OCI-M2 (cell line): ENCODE measurements at regions not wholly inside any gene's neighbourhood (a gene's known extent, or its start where the extent isn't known, plus 50 kb on each side); places are given as distances from the start of the nearest gene placed in this dataset.
"Not testable (repeated sequence)": the region's sequence is repeated elsewhere in the genome, so short reads cannot be mapped to it uniquely, and the experiment has no call there.

Source experiments
- DNase-seq: peaks from one replicate; lab custom pipeline; 2025; ENCODE audit not compliant: unreplicated experiment; lab: John Stamatoyannopoulos, UW

DNA sequence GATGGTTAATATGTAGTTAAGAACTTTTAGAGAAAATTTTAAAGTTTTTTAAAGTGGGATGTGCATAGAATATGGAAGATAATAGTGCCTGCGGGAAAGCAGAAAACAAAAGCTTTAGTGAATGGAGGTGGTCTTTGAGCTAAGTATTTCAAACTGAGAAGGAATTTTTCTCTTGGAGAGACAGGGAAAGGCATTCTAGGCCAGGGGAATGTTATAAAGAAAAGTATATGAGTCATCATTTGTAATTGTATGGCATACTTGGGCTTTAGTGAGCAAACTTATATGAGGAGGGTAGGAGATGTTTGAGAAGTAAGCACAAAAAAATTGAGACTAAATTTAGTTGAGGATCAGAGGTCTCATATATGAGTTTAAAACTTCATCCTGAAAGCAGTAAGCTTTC is 467.0 kb downstream of the PPARGC1A start:
- no peak for DNase-seq

DNA sequence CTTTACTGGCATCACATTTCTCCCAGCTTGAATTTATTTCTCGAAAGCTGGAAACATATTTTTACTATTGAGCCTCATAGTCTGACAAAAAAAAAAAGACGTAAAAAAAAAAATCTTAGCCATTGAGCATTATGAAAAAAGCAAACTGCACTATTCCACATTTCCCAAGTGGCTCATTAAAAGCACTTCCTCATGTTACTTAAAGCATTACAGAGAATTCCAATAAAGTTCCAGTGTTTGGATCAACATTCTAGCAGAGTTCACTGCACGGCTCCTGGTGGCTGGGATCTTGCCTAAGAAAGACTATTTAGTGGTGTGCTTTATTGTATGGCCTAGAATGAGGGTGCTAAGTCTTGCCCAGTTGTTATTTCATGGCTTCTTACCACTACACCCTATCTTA is 476.2 kb downstream of the PPARGC1A start:
- no peak for DNase-seq

DNA sequence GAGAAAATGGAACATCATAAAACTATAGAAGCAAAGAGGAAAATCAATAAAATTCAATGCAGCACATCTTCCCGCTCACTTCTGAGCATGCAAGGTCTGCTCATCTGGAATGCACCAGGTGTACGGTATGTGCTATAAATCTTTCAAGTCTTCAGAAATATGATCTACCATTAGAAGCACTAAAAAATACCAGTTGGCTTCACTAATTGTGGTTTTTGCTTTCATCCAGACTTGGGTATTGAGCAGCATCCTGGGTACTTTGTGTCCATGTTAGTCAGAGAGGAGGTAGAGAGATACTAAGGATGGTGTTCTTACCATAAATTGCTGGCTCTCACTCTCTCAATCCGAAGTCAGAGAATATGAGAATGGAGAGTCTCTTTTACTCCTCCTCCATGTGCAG is 477.1 kb downstream of the PPARGC1A start:
- no peak for DNase-seq

DNA sequence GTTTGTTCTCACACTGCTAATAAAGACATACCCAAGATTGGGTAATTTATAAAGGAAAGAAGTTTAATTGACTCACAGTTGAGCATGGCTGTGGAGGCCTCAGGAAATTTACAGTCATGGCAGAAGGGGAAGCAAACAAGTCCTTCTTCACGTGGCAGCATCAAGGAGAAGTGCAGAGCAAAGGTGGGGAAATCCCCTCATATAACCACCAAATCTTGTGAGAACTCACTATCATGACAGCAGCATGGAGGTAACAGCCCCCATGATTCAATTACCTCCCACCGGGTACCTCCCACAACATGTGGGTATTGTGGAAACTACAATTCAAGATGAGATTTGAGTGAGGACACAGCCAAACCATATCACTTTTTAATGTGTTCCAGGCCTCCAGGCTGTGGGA is 480.9 kb downstream of the PPARGC1A start:
- DNase-seq, result not testable (repeated sequence)

DNA sequence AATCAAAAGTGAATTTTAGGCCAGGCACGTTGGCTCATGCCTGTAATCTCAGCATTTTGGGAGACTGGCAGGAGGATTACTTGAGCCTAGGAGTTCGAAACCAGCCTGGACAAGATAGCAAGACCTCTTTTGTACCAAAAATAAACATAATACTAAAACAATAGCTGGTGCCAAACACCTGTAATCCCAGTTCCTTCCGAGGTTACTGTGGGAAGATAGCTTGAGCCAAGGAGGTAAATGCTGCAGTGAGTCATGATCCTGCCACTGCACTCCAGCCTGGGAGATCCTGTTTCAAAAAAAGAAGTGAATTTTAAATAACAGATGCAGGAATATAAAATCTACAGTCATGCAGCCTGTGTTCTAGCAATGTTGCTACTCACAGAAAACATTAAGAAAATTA is 488.3 kb downstream of the PPARGC1A start:
- DNase-seq, result no peak

DNA sequence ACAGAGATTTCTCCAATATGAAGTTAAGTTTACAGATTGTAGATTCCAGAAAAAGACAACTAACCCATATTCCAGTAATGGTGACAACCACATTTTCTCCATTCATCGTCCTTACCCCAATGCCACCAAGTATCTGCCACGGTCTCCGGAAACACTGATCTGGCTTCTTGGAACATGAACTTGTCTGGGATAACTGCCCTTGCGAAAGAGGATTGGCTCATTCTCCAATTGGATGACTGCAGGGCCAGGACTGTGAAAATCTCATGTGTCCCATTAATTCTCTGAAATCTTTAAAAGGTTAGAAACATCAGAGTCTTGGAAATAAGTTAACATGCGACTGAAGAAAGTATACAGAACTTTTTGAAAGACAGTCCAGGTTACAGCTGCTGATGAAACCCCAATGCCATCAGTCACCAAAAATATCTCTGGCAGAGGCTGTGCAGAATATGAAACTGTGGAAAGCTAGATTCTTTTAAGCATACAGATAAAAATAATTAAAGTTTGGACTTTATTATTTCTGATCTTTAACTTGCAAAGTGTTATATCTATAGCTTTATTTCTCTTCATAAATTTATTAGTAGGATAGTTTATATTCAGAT is 496.9 kb downstream of the PPARGC1A start:
- DNase-seq, result no peak

DNA sequence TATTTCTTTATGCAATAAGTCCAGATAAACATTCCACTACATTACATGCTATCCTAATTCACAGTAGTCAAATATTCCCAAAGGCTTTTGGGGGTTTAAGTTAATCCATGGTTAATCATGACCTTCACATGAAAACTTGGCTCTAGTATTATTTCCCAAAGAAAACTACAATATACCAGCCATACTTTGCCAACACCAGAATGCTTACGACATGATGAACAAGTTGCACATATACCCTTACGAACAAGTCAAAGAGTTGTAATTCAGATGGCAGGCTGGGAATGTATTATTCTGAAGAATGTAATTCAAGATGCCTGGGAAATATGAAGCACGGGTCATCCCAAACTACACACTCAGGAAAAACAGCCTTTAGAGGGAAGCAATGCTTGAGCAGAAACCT is 499.6 kb downstream of the PPARGC1A start:
- DNase-seq, result no peak

DNA sequence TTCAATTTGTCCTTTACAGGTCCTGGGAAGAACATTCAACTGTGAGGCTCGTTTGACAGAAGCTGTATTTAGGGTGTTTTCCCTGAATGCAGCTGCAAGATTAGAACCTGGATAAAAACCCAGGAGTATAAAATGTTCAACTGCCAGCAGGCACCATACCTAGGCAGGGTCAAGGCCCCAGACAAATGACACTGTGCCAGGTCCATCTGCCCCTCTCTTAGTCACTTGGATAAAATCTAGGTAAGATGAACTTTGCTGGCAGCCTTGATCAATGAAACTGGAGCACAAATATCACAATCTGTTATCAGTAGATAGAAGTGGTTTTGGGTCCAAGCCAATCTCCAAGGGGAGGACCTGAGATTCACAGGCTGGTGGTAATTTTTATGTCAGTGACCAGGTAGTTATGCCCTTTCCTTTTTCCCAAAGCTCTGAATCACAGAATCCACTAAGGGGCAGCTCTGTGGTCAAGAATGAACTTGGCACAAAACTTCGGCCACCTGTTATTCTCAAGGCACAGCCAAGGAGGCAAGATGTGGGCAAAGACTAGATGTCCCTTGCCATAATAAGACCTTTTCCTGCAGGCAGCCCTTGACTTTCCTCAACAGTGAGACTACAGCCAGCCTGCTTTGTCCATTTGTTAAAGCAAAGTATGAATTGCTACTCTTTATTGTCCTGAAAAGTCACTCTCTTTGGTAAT is 501.0 kb downstream of the PPARGC1A start:
- no peak for DNase-seq

DNA sequence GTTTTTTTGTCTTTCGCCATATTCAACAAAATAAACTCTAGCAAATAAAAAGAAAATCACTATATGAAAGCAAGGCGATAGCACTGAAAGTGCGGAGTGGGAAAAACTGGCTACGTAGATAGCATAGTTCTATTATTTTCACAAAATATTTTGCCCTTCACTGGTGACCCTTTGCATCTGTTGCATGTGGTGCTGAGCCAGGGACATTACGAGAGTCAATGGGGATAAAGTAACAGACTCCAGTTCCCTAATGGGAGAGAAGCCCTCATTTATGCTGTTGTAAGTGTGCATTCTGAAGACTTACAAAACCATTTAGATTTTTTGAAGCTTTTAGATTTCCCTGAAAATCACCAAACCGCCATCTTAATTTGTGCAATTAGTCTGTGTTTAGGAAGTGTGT is 501.6 kb downstream of the PPARGC1A start:
- DNase-seq, result no peak

DNA sequence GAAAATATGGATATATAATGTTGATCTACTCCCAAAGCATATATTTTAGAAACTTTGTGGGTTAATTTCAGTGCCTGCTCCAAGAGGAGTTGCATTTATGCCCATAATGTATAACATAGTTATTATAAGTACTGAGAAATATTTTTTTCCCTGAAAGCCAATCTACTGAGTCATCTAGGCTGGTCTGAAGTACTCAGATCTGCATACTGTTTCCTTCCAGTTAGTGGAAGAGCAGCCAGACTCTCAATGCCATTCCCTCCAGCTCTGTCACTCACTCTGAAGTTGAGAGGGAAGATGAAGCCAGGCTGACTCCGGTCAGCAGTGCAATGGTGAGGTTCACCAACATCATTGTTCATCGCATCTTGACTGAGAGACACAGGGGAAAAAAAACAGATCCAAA is 505.1 kb downstream of the PPARGC1A start:
- DNase-seq, result no peak

DNA sequence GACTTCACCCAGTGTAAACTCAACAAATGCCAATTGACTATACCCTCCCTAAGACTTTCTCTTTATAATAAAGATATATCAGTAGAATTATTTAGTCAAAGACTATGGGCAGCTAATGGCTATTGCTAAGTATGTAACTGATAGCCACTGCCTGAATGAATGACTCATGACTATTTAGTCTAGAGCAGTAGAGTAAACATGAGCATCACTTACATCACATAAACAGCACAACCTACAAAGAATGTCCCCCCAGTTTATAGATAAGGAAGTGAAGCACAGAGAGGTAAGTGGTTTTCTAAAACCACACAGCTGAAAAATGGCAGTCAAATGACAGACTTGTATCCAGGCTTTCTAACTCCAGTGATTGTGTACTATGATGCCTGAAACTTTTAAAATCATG is 507.0 kb downstream of the PPARGC1A start:
- no peak for DNase-seq

DNA sequence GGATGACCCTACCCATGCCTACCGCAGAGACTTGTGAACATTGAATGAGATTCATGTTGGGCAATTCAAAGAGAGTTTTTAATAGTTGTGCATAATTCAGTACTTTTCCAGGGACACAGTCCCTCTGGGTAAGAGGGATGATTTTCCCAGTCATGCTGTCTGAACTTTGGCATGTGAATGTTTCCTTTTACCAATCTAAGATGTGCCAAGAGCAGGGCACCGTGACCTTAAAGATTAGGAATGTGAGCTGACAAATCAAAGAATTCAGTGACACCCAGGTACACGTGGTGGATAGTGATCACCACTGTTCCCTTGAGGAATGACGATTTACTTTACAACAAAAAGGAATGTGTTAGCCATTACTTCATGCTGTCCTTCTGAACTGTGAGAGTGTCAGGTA is 515.6 kb downstream of the PPARGC1A start:
- no peak for DNase-seq

DNA sequence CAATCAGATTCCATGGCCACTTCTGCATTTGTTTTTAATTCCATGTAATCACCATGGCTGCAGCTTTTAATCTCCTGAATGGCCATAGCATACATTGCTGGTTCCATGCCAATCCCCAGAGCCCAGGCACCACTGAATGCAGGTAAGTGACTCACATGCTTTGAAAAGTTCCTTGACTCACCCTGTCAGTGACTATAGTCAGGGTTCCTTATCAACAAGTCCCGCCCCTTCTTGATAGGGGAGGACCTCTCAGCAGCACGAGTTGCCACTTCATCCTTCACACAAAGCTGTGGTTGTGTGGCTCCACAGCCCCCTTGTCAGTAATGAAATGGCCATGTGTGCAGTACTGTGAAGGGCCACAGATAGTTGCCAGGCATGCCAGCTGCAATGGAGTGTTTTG is 516.6 kb downstream of the PPARGC1A start:
- no peak for DNase-seq

DNA sequence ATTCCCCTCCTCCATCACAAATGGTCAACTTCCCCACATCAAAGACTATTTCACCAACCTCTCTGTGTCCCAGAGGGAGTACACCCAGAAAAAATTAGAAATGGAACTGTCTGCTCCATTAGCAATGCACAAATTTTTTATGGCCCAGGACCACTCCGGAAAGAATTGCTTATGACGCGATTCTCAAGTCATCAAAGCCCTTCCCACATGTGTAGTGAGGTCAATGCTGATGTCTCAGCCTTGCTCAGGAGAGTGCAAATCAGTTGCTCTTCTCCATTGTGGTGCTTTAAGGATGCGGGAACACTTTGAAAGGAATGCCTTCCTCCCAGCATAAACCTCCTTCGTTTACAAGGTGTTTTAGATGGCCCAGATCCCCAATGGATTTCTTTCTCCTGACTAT is 518.3 kb downstream of the PPARGC1A start:
- no peak for DNase-seq

DNA sequence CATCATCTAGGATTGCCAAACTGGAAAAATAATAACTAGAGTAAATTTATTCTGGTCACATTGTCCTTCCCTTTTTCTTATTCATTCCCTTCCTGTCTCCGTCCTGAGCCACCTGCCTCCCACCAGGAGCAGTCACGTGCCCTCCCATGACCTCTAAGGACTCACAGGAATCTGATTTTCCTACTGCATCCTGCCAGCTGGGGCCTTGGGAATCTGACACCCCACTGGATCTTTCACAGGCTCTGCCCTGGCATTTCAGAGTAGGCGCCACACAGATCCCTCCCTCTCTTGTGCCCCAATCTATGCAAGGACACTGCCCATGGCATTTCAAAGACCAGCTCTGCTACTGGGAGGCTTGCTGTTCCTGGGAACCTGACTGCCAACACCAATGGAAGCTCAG is 520.5 kb downstream of the PPARGC1A start:
- no peak for DNase-seq

DNA sequence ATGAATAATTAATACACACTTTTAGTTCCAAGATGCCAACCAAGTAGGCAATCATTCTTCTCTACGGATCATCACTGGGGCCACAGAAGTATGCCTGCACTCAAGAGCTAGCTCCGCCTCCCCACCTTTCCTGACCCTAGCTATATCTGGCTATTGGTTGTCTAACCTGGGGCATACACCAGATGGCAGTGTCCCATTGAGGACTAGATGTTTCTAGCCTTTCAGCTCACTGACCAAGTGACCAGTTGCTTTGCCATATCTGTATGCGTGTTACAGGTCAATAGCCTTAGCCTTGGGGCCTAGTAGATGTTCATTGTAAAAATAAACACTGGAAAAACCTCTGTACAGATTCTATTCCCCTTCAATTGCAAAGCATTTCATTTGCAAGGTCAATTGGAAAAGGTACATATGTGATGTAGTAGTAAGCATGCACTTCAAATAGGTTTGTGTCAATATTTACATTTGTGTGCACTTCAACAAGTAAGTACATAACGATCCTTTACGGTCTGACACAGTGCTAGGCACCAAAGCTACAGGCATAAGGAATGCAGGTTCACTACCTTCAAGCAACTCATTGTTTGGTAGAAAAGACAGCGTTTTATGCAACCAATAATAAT is 521.7 kb downstream of the PPARGC1A start:
- DNase-seq, result no peak

DNA sequence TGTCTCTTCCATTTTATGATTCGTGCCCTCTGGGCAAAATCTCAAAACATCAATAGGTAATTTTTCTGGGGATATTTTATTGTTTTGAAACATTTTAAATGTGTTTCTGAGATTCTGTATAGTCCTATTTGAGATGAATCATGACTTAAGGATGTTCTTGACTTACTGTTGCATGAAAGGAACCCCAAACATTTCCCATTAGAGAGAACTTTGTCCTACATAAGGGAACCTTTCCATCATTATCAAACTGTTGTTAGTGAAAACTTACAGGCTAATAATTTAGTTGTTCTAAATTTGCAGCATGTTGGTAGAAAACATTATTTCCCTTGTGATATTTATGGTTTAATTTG is 523.3 kb downstream of the PPARGC1A start:
- DNase-seq, result no peak

DNA sequence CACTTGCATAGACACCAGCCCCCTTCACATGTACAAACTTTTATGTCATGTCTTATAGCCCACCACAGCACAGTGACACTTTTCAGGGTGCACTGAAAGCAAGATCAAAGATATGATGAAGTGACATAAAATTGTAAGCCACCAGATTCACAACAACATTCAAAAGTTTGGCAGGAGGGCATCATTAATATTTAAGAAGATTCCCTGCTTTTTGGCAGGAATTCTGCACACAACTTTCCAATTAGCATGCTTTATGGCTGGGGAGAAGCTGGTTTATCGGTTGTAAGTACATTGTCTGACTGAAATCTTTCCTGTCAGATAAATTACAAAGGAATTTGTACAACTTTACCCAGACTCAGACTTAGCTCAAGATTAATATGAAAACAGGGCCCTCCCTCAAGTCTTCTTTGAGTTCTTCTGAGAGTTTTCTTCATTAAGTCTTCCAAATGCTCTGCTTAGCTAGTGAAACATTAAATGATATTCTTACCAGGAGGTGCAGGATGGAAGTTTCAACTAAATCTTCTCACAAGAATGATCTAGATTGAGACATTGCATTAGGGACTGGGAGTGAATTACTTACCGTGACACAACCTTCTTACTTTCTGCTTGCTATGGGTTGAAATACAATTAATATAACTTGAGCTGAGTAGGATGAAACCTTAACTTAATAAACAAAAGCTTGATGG is 523.8 kb downstream of the PPARGC1A start:
- DNase-seq, result no peak

DNA sequence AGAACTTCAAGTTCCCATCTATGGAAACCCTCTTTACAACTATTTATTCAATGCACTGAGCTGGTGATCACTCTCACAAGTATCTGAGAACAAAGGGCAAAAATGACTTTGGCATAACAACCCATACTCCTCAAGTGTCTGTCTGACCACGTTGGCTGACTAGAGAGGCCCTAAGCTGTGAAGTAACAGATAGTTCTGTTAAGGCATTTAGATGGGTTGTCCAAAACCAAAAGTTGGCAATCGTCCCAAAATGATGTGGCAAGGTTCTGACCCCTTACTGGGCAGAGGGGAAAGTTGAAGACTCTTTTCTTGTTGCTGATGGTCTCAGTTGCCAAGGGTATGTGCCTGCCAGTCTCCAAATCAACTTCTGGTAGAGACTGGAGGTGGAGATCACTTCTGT is 524.8 kb downstream of the PPARGC1A start:
- DNase-seq, result no peak

DNA sequence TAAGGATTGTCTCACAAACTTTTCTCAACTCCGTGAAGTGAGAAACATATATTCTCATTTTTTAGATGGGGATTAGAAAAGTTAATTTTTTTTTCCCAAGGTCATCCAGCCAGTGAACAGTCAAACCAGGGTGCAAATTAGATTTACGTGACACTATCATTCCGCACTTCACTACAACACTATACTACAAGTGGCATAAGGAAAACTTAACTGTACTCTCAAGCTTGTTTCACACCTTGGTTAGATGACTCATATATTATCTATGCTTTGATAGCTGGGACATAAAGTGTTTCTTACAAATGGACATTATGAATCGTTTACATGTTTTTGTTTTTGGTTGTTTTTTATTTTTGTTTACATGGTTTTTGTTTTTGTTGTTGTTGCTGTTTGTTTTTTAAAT is 525.7 kb downstream of the PPARGC1A start:
- DNase-seq, result no peak

DNA sequence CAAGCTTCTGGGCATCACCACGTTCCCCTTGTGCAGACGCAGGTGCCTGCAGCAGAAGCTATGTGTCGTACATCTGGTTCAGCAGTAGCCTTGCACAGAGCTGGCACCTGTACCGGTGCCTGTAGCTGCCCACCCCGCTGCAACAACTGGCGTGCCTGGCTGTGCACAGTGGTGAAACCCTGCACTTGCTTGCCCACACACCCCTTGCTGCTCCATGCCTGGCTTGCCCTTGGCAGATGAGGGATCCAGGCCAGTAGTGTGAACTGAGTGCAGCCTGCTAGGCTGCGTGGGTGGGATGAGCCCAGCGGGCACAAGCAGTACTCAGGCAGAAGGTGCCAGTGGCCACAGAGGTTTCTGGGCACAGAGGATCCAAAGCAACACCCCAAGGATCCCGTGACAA is 528.4 kb downstream of the PPARGC1A start:
- no peak for DNase-seq

DNA sequence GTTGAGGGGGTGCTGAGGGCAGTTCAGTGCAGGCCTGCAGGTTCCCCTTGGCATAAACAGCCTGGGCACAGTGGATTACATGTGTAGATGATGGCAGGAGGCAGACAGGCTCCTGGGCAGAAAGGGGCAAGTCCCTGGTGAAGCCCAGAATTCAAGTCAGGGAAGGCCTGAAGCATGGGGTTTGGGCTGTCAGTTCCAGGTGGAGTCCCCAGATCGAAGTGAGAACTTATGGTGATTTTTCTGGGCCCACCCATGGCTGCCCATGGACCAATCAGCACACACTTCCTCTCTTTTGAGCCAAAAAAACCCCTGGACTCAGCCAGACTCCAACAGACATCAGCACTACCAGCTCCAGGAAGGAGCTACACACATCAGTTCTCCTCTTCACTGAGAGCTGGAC is 529.1 kb downstream of the PPARGC1A start:
- no peak for DNase-seq
